Adrenal gland (tissue), 5 donors: ENCODE measurements at regions not wholly inside any gene's neighbourhood (a gene's known extent, or its start where the extent isn't known, plus 50 kb on each side); places are given as distances from the start of the nearest gene placed in this dataset.

Experiments used
- POLR2A ChIP-seq, 2 donors: fragments of 450-650 bp; IDR thresholded peaks; one replicate each; pipeline ENCODE4 v1.6.1; 2017; ENCODE audit warnings: antibody characterized with exemption in 2 of 2, mild to moderate bottlenecking in 2 of 2, moderate library complexity in 1 of 2
- TF ChIP-seq, protein P1 (sequence below), 6 experiments: fragments of 450-650 bp in 4 of 6; fragments of 200-600 bp in 2 of 6; sonication (generic) in 1 of 6; IDR thresholded peaks; 1 replicate in 5 of 6; 2 replicates in 1 of 6; pipeline versions ENCODE4 v1.5.1 to v1.8.0; 2016 to 2021; ENCODE audit warnings: antibody characterized with exemption in 6 of 6, mild to moderate bottlenecking in 2 of 6, moderate library complexity in 1 of 6
- donor health status: DM: no; HTN: no; CAD: no.

DNA sequence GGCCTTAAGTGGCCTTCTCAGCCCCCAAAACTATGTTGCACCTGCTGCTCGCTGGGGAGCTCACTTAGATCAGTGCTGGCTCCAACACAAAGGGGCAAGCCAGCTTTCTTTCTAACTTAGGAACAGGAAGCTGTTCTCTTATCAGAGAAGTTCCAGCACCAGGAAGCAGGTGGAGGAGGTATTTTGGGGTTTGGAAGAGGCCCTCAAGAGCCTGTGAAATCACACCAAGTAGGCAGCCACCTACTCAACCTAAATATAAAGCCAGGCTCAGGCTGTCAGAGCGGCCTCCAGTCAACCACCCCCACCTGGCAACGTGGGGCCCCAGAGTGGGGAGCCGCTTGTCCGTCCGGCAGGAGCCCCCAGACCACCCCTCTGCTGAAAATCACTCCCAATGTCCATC is 152.8 kb downstream of the OLFM1 start:
- TF ChIP-seq, protein P1, sequence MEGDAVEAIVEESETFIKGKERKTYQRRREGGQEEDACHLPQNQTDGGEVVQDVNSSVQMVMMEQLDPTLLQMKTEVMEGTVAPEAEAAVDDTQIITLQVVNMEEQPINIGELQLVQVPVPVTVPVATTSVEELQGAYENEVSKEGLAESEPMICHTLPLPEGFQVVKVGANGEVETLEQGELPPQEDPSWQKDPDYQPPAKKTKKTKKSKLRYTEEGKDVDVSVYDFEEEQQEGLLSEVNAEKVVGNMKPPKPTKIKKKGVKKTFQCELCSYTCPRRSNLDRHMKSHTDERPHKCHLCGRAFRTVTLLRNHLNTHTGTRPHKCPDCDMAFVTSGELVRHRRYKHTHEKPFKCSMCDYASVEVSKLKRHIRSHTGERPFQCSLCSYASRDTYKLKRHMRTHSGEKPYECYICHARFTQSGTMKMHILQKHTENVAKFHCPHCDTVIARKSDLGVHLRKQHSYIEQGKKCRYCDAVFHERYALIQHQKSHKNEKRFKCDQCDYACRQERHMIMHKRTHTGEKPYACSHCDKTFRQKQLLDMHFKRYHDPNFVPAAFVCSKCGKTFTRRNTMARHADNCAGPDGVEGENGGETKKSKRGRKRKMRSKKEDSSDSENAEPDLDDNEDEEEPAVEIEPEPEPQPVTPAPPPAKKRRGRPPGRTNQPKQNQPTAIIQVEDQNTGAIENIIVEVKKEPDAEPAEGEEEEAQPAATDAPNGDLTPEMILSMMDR (IDR thresholded peaks at IDR 0.05), result no peak
- no peak for TF ChIP-seq POLR2A (IDR thresholded peaks at IDR 0.05)
